ENCODE measurements at regions not wholly inside any gene's neighbourhood (a gene's known extent, or its start where the extent isn't known, plus 50 kb on each side); places are given as distances from the start of the nearest gene placed in this dataset.

DNA sequence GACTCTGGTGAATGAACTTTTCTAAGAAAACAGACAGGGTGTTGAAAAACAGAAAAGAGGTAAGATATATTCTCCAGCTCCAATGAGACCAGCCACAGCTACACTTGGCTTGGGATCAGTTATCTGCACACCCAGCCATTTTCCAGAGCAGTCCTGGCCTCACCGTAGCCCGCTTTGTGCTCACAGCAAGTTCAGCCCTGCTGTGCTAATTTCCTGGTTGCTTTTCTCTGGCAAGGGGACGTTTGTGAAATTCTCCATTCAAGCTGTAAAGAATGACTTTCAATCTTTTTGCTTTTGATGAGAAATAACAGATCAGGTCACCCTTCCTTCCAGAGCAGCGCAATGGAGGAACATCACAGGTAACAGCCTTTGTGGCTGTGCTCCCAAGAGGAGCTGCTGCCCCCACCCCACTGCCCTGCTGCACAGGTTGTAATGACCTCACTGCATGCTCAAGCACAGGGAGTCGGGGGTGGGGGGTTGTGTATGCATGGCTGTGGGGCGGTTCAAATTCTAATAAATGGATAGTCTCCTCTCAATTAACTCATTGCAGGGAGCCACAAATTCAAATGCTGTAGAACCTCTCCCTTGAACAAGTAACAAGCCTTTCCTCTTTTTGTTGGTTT lies 516.6 kb upstream of the NBEA start:
- H3K4me3 ChIP-seq (ENCODE audit: low read depth, low read length): no peak overlapping the region
- no peak overlapping the region for H3K23ac ChIP-seq (ENCODE audit: low read length)
- H3K9ac ChIP-seq (ENCODE audit: low read length): no peak overlapping the region
- no peak overlapping the region for H2AFZ ChIP-seq (ENCODE audit: insufficient read depth, low read length, poor library complexity)
- no peak overlapping the region for H3K14ac ChIP-seq (ENCODE audit: low read length)
- no peak for DNase-seq
- no peaks in the 10 kb centered on the region for H3K4me1 ChIP-seq (ENCODE audit: control insufficient read depth in 1 of 2, insufficient read depth in 2 of 2, low read length in 2 of 2)
- WGBS (ENCODE audit: extremely low coverage, insufficient coverage, insufficient read length): no CpG with 5 or more reads among the region's 6 CpGs
- H3K4ac ChIP-seq (ENCODE audit: low read depth, low read length): no peak overlapping the region
- H3K27me3 ChIP-seq (ENCODE audit: insufficient read depth, low read length): no peaks in the 10 kb centered on the region
- no peaks in the 10 kb centered on the region for H3K79me2 ChIP-seq (ENCODE audit: control insufficient read depth, insufficient read depth, low read length, poor library complexity)
- H4K8ac ChIP-seq (ENCODE audit: low read depth, low read length): no peak overlapping the region
- H3K4me2 ChIP-seq (ENCODE audit: low read length): no peak overlapping the region
- no peak overlapping the region for H2AK5ac ChIP-seq (ENCODE audit: low read length)
- no peak overlapping the region for H4K91ac ChIP-seq (ENCODE audit: low read depth, low read length)
- H4K12ac ChIP-seq (ENCODE audit: low read depth, low read length): no peak overlapping the region
- H3K18ac ChIP-seq (ENCODE audit: low read length): no peak overlapping the region
- H3K9me3 ChIP-seq (ENCODE audit: insufficient read depth, low read depth, low read length): no peaks in the 10 kb centered on the region
- no peaks in the 10 kb centered on the region for H3K36me3 ChIP-seq (ENCODE audit: control insufficient read depth in 1 of 2, insufficient read depth in 2 of 2, low read length in 2 of 2)
- H3K79me1 ChIP-seq (ENCODE audit: low read length): no peaks in the 10 kb centered on the region
- H3K27ac ChIP-seq (ENCODE audit: low read depth, low read length): no peak overlapping the region
- H2BK120ac ChIP-seq (ENCODE audit: insufficient read depth, low read length, poor library complexity): no peak overlapping the region
- H2BK5ac ChIP-seq (ENCODE audit: low read depth, low read length, poor library complexity): no peak overlapping the region
- H2BK12ac ChIP-seq (ENCODE audit: low read length): no peak overlapping the region

DNA sequence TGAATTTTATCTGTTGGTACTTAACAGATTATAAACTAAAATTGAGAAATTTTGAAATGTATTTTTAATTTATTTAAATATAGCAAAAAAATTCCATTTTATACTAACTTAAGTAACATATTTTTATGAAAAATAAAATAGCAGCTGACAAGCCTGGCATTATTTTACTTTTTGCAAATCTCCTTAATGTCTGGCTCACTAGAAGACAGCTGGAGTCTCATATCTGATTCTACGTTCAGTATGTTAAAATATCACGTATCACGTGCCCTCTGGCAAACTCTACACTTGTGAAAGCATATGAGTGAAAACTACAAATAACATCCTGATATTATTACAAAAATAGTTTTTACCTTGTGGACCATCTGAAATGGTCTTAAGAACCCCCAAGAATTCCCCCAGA lies 513.2 kb upstream of the NBEA start:
- H4K8ac ChIP-seq (ENCODE audit: low read depth, low read length): no peak overlapping the region
- H3K4me2 ChIP-seq (ENCODE audit: low read length): no peak overlapping the region
- H3K4me3 ChIP-seq (ENCODE audit: low read depth, low read length): no peak overlapping the region
- no peak overlapping the region for H3K18ac ChIP-seq (ENCODE audit: low read length)
- no peak overlapping the region for H4K91ac ChIP-seq (ENCODE audit: low read depth, low read length)
- H3K36me3 ChIP-seq (ENCODE audit: control insufficient read depth in 1 of 2, insufficient read depth in 2 of 2, low read length in 2 of 2): no peaks in the 10 kb centered on the region
- no peak overlapping the region for H4K12ac ChIP-seq (ENCODE audit: low read depth, low read length)
- H2AK5ac ChIP-seq (ENCODE audit: low read length): no peak overlapping the region
- WGBS (ENCODE audit: extremely low coverage, insufficient coverage, insufficient read length): no CpG with 5 or more reads among the region's 3 CpGs
- no peak overlapping the region for H3K4ac ChIP-seq (ENCODE audit: low read depth, low read length)
- no peaks in the 10 kb centered on the region for H3K4me1 ChIP-seq (ENCODE audit: control insufficient read depth in 1 of 2, insufficient read depth in 2 of 2, low read length in 2 of 2)
- no peaks in the 10 kb centered on the region for H3K9me3 ChIP-seq (ENCODE audit: insufficient read depth, low read depth, low read length)
- H2BK120ac ChIP-seq (ENCODE audit: insufficient read depth, low read length, poor library complexity): no peak overlapping the region
- no peak overlapping the region for H3K9ac ChIP-seq (ENCODE audit: low read length)
- H2BK5ac ChIP-seq (ENCODE audit: low read depth, low read length, poor library complexity): no peak overlapping the region
- no peak for DNase-seq
- H2AFZ ChIP-seq (ENCODE audit: insufficient read depth, low read length, poor library complexity): no peak overlapping the region
- no peaks in the 10 kb centered on the region for H3K79me2 ChIP-seq (ENCODE audit: control insufficient read depth, insufficient read depth, low read length, poor library complexity)
- no peaks in the 10 kb centered on the region for H3K79me1 ChIP-seq (ENCODE audit: low read length)
- H3K27me3 ChIP-seq (ENCODE audit: insufficient read depth, low read length): no peaks in the 10 kb centered on the region
- H3K14ac ChIP-seq (ENCODE audit: low read length): no peak overlapping the region
- no peak overlapping the region for H3K23ac ChIP-seq (ENCODE audit: low read length)
- H2BK12ac ChIP-seq (ENCODE audit: low read length): no peak overlapping the region
- H3K27ac ChIP-seq (ENCODE audit: low read depth, low read length): no peak overlapping the region

DNA sequence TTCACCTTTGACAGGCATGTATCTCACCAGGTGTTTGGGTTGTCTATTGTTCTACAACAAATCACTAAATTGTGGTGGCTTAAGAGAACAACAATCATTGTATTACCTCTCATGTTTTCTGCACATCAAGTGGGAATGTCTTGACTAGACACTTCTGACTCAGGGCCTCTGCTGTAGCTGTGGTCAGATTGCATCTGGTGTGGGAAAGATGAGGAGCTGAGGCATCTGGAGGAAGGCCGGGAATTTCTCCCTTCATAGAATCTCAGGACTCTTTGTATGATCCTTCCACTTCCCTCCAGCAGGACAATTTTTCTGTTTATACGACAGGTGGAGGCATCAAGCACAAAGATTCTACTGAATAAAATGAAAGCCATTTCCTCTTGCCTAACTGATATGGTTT lies 511.8 kb upstream of the NBEA start:
- H3K4me2 ChIP-seq (ENCODE audit: low read length): no peak overlapping the region
- no peak overlapping the region for H3K27ac ChIP-seq (ENCODE audit: low read depth, low read length)
- no peaks in the 10 kb centered on the region for H3K4me1 ChIP-seq (ENCODE audit: control insufficient read depth in 1 of 2, insufficient read depth in 2 of 2, low read length in 2 of 2)
- H3K9me3 ChIP-seq (ENCODE audit: insufficient read depth, low read depth, low read length): no peaks in the 10 kb centered on the region
- no peak overlapping the region for H3K9ac ChIP-seq (ENCODE audit: low read length)
- no peak overlapping the region for H2AK5ac ChIP-seq (ENCODE audit: low read length)
- H2BK5ac ChIP-seq (ENCODE audit: low read depth, low read length, poor library complexity): no peak overlapping the region
- no peaks in the 10 kb centered on the region for H3K36me3 ChIP-seq (ENCODE audit: control insufficient read depth in 1 of 2, insufficient read depth in 2 of 2, low read length in 2 of 2)
- no peak overlapping the region for H3K4ac ChIP-seq (ENCODE audit: low read depth, low read length)
- DNase-seq: no peak
- no peak overlapping the region for H4K12ac ChIP-seq (ENCODE audit: low read depth, low read length)
- H4K8ac ChIP-seq (ENCODE audit: low read depth, low read length): no peak overlapping the region
- no peaks in the 10 kb centered on the region for H3K79me1 ChIP-seq (ENCODE audit: low read length)
- no peak overlapping the region for H3K14ac ChIP-seq (ENCODE audit: low read length)
- H3K27me3 ChIP-seq (ENCODE audit: insufficient read depth, low read length): no peaks in the 10 kb centered on the region
- H3K18ac ChIP-seq (ENCODE audit: low read length): no peak overlapping the region
- no peak overlapping the region for H3K23ac ChIP-seq (ENCODE audit: low read length)
- H4K91ac ChIP-seq (ENCODE audit: low read depth, low read length): no peak overlapping the region
- no peaks in the 10 kb centered on the region for H3K79me2 ChIP-seq (ENCODE audit: control insufficient read depth, insufficient read depth, low read length, poor library complexity)
- H2BK12ac ChIP-seq (ENCODE audit: low read length): no peak overlapping the region
- WGBS (ENCODE audit: extremely low coverage, insufficient coverage, insufficient read length): no CpG with 5 or more reads among the region's 2 CpGs
- no peak overlapping the region for H2AFZ ChIP-seq (ENCODE audit: insufficient read depth, low read length, poor library complexity)
- no peak overlapping the region for H2BK120ac ChIP-seq (ENCODE audit: insufficient read depth, low read length, poor library complexity)
- no peak overlapping the region for H3K4me3 ChIP-seq (ENCODE audit: low read depth, low read length)

DNA sequence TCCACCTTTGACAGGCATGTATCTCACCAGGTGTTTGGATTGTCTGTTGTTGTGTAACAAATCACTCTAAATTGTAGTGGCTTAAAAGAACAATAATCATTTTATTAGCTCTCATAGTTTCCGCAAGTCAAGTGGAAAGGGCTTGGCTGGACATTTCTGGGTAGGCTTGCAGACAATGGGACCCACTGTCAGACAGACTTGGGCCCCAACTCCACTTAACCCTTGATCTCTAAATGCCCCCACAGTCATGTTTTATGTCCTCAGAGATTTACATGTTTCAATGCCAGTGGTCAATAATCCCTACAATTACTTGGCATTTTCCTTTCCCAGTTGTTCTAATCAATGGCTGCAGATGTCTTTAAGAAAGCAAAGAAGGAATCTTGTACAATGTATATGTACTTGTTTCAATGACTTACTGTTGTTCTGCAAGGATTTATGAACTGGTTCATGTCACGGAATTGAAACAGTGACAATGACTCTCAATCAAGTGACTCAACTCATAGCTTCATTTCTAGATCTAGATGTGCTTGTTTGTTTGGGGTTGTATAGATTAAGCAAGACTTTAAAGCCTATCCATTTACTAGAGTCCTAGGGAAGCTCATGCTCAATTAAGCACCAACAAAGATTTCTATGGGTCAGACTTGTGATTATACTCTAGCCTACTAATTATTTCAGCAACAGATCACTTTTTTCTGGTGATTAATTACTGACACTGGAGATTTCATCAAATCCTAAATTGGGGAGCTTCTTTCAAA lies 510.1 kb upstream of the NBEA start:
- Histone ChIP-seq H4K12ac (ENCODE audit: low read depth, low read length) (no peak overlapping the region), H3K23ac (ENCODE audit: low read length) (no peak overlapping the region), H3K4ac (ENCODE audit: low read depth, low read length) (no peak overlapping the region), H3K9ac (ENCODE audit: low read length) (no peak overlapping the region), H3K18ac (ENCODE audit: low read length) (no peak overlapping the region), H3K4me1 (ENCODE audit: control insufficient read depth in 1 of 2, insufficient read depth in 2 of 2, low read length in 2 of 2) (no peaks in the 10 kb centered on the region), H2AFZ (ENCODE audit: insufficient read depth, low read length, poor library complexity) (no peak overlapping the region), H3K14ac (ENCODE audit: low read length) (no peak overlapping the region), H3K79me1 (ENCODE audit: low read length) (no peaks in the 10 kb centered on the region), H4K8ac (ENCODE audit: low read depth, low read length) (no peak overlapping the region), H3K36me3 (ENCODE audit: control insufficient read depth in 1 of 2, insufficient read depth in 2 of 2, low read length in 2 of 2) (no peaks in the 10 kb centered on the region), H2BK5ac (ENCODE audit: low read depth, low read length, poor library complexity) (no peak overlapping the region), H3K79me2 (ENCODE audit: control insufficient read depth, insufficient read depth, low read length, poor library complexity) (no peaks in the 10 kb centered on the region), H2AK5ac (ENCODE audit: low read length) (no peak overlapping the region), H3K9me3 (ENCODE audit: insufficient read depth, low read depth, low read length) (no peaks in the 10 kb centered on the region), H4K91ac (ENCODE audit: low read depth, low read length) (no peak overlapping the region), H3K4me3 (ENCODE audit: low read depth, low read length) (no peak overlapping the region), H3K4me2 (ENCODE audit: low read length) (no peak overlapping the region), H2BK12ac (ENCODE audit: low read length) (no peak overlapping the region), H3K27ac (ENCODE audit: low read depth, low read length) (no peak overlapping the region), H3K27me3 (ENCODE audit: insufficient read depth, low read length) (no peaks in the 10 kb centered on the region), H2BK120ac (ENCODE audit: insufficient read depth, low read length, poor library complexity) (no peak overlapping the region)
- no CpG with 5 or more reads among the region's 2 CpGs for WGBS (ENCODE audit: extremely low coverage, insufficient coverage, insufficient read length)
- DNase-seq: no peak

Measured in trophoblast cell (in vitro differentiated cells and primary cell).